GM21360 (cell line): ENCODE measurements at regions not wholly inside any gene's neighbourhood (a gene's known extent, or its start where the extent isn't known, plus 50 kb on each side); places are given as distances from the start of the nearest gene placed in this dataset.

Source experiments
- ATAC-seq: cut with Tn5 transposase; IDR thresholded peaks from one replicate; pipeline ENCODE4 v1.9.1; 2021; ENCODE audit warnings: mild to moderate bottlenecking, moderate library complexity; ENCODE audit not compliant: unreplicated experiment

DNA sequence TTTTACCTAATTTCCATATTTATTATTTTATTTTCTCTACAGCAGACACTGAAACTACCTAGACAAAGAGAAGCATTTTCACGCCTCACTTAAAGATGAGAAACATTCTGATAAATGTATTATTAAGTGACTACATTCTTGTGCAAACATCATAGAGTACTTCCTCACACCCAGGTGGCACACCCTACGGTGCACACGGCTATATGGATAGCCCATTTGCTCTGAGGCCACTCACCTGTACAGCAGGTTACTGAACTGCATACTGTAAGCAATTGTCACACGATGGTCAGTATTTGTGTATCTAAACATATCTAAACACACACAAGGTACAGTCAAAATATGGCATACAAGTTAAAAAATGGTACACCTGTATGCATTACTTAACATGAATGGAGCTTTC is 481.4 kb downstream of the CMPK2 start:
- no peak for ATAC-seq

DNA sequence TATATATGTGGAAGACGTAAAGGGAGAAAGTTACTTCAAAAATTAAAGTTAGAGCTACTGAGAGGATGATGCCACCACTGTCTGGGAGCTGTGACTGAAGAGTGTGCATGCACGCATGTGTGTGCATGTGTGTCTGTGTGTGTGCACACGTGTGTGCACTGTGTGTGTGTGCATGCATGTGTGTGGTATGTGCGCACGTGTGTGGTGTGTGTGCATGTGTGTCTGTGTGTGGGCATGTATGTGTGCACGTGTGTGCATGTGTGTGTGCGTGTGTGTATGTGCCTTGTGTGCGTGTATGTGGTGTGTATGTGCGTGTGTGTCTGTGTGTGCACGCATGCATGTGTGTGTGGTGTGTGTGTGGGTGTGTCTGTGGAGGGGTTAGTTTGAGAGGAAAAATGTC is 473.4 kb downstream of the CMPK2 start:
- ATAC-seq: no peak

DNA sequence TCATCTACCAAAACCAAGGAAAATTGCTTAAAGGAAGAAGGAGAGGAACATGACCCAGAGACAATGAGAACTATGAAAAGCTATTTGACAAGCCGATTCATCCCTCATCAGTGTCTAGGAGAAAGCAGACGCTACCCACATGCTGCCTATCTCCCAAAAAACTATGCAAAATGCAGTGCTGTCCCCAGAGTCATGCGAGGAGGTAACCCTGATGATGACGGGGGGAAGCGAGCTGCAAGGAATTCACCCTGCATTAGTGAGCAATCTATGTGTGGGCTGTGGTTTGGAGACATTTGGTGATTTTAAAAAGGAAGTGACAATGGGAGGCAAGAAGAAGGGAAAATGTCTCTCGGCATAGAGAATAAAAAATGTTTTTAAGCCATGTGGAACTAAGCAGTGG is 472.7 kb downstream of the CMPK2 start:
- no peak for ATAC-seq

DNA sequence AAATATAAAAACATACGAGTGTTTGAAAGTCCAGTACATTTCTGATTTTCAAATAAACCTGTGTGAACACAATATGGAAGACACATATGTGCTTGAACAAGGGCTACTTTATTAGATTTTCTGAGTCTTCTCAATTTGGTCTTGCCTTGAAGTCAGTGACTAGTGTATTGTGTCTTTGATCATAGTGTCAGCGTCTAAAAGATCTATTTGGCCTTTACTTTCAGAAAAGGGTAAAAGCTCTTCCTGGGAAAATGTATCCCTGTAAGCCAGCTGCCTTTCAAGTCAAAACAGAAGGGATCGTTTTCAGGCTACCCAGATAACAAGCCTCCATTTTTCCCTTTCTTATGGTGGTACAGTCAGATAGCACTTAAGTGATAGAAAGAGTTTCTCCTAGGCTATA is 471.9 kb downstream of the CMPK2 start:
- ATAC-seq: no peak

DNA sequence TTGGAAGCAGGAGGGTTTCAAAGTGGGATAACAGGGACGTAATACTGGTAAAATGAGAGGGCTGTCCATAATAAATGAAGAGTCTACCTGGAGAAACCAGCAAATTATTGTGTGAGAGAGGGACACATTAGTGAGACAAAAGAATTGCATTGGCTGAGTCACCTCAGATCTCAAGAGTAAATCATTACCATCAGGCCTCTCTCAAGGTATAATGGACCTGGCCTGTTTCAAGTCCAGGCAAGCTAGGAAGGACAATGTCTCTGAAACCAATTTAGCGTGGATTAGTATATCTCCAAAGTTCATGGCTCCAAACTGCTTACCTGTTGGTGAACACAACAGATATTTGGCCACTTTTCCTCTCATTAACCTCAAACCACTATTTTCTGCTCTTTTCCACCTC is 471.4 kb downstream of the CMPK2 start:
- ATAC-seq: no peak

DNA sequence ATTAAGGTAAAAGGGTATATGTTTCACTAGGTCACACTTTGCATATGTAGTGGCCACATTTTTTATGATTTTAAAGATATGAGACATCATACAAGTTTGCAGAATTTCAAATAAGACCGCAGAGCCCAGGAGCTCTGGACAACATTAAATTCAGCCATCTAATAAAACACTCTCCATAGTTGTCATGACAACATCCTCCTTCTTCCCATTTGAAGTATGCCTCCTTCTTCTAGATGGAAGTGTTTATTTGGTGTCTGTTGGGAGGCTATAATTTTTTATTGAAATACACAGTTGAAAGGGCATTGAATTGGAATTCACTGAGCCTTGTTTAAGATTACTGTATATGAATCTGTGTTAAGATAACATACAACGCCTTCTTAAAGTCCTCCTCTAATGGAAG is 467.3 kb downstream of the CMPK2 start:
- no peak for ATAC-seq

DNA sequence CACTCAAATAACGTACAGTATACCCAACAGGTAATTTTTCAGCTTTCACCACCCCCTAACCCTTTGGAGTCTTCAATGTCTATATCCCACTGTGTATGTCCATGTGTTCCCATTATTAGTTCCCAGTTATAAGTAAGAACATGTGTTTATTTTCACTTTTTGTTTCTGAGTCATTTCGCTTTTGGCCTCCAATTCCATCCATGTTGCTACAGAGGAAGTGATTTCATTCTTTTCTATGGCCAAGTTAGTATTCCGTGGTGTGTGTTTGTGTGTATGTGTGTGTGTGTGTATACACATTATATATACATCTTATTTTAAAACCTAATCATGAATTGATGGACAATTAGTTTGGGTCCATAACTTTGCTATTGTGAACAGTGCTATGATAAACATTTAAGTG is 464.4 kb downstream of the CMPK2 start:
- no peak for ATAC-seq

DNA sequence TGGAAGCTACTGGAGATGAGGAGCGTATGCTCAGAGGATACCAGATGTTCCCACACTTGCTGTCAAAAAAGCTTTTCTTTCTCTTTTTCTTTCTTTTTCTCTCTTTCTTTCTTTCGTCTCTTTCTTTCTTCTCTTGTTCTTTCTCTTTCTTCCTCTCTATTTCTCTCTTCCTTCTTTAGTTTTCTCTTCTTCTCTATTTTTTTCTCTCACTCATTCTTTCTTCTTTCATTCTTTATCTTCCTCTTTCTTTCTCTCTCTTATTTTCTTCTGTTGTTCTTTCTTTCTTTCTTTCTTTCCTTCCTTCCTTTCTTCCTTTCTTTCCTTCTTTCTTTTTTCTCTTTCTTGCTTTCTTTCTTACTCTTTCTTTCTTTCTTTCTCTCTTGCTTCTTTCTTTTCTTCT is 457.6 kb downstream of the CMPK2 start:
- no peak for ATAC-seq

DNA sequence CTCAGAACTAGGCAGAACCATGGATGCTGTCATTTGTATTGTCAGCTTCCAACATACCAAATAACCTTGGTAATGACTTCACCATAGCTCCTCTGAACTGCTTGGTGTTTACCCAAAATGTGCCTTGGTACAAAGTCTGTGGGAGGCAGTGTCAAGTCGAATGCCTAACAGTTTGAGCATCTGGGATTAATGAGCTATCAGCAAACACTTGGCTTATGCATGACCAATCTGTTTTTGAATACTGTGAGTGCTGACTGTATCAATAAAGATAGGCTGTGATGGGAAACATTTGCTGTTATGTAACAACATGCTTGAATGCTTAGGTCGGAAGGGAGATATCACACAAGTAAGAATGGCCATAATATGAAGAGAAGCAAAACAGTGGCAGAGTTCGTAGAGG is 455.4 kb downstream of the CMPK2 start:
- ATAC-seq: no peak

DNA sequence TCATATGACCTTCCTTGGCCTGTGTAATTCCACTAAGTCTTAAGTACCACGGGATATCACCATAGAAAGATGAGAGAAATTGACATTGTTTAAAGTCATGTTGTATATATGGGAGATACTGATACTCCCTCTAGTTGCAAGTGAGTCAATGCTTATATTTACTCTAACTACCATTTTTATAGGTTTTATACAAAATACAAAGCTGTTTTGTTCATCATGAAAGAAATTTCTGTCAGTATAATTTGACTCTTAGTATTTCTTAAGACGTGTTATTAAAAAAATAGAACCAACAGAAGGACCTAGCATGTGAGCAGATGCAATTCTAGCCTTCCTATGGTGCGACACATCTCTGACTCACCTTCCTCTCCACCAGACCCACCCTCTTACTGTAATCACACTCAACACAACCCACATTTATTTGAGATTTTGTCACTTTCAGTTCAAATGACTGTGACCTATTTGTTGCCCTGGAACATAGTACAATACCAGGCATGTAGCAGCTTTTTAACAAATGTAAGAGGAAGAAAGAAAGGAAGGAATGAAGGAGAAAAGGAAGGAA is 453.1 kb downstream of the CMPK2 start:
- no peak for ATAC-seq

DNA sequence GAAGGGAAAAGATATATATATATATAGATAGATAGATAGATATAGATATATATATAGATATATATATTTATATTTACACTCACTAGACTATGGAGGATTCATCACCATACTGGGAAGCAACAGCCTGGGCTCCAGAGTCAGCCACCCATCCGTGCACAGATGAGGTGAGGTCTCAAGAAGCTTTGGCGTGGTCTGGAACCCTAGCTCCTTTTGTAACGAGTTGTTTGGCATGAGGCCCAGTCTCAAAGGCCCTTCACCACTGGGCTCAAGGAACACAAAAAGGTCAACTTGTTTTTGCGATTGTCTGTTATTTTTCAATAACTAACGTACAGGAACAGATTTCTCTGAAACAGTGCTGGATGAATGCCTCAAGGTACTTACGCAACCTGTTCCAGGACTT is 448.7 kb downstream of the CMPK2 start:
- no peak for ATAC-seq

DNA sequence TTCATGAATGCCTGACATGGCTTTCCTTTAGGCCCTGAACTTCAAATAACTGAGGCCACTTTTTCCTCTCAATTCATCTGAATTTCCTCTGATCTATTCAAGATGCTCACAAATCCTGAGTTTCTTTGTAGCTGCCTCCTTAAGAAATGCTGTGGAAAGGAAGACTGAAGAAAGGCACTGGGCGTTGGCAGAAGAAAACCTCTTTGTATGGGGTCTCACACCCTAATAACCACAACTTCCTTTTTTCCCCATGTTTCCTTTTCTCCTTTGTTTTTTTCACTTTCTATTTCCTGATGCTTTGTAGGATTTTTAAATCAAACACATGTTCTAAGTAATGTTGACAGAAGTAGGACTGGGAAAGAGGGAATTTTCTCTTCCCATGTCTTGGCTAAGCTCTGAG is 447.4 kb downstream of the CMPK2 start:
- ATAC-seq: no peak

DNA sequence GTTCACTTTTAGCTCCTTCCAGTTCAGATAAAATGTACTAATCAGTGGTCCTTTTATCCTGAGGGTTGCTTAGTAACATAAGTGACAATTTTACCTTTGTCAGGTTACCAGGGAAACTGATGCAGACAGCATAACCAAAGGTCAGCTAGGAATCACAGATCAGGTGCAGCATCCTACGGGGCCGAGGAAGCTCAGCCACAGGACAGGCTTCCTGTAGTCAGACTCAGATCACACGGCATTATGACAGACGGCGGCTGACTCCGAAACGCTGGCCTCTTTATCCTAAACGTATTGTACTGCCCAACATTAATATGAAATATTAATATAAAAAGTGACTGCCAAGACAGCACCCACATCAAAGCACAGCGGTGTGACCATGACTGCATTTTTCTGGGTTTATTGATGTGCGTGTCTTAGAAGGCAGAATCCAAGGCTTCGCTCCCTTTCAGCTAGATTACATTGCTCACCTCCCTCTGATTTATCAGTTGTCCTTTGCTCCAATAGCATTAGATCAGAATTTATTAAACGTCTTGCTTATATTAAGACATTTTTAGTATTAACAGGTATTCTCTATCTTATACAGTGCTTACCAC is 444.5 kb downstream of the CMPK2 start:
- ATAC-seq: no peak

DNA sequence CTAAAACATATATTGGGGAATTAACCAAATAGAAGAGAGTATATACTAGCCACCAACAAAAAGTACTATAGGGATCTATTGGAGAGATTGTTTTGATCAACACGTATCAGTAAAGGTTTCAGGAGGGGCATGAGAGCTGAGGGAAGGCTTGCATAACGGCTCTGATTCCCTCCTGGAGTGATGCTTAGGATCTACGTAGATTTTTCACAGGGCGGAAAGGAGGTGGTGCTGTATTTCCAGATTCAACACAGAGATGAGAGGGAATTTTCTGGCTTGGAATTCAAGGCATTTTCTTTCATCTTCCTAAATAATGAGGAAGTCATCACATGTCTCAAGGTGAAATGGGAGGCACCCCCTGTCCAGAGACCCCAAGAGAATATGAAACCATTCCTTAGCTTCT is 443.8 kb downstream of the CMPK2 start:
- no peak for ATAC-seq

DNA sequence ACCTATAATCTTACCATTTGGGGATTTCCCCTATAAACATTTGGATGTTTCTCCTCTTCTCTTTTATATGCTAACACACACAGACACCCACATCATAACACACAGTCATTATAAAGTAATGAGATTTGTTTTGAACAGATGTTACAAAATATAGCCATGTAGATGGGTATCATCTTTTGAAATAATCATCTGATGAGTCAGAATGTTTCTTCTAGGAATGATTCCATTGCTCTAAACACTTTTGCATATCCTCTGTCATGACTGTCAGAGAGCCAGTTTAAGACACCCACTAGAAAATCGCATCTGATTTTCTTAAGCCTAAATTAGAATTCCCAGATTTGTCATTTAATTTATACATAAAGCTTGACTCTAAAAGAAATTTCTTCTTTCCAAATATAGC is 442.6 kb downstream of the CMPK2 start:
- ATAC-seq: no peak

DNA sequence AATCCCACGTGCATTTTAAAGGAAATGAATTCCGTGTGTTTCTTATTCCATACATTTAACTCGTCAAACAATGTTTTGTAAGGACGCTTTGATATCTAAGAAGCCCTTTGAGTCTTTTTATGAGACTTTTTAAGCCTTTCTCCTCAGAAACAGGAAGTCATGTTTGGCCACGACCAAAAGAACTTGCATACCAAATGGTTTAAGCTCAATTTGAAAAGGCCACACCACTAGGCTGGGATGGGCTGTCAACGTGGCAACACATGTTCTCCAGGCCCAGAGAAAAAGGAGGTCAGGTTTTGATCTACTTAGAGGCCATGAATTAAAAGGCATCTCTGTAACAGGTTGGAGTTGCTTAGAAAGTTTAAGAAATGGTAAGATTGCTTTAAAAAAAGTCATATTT is 441.8 kb downstream of the CMPK2 start:
- ATAC-seq: no peak

DNA sequence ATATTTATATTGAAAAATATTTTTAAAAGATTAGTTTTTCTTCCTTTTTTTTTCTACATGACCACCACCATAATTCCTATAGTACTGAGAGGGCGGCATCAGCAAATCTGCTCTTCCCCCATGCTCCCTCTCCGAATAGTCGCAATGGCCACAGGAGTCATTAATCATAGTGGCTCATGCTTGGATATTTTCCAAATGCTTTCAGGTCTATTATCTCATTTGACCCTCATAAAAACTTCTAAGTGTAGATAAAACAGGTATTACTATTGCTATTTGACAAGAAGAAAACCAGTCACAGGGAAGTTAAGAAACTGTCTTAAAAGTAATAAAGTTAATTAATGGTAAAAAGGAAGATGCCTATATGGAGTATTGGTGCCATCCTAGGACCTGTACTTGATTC is 440.7 kb downstream of the CMPK2 start:
- no peak for ATAC-seq

DNA sequence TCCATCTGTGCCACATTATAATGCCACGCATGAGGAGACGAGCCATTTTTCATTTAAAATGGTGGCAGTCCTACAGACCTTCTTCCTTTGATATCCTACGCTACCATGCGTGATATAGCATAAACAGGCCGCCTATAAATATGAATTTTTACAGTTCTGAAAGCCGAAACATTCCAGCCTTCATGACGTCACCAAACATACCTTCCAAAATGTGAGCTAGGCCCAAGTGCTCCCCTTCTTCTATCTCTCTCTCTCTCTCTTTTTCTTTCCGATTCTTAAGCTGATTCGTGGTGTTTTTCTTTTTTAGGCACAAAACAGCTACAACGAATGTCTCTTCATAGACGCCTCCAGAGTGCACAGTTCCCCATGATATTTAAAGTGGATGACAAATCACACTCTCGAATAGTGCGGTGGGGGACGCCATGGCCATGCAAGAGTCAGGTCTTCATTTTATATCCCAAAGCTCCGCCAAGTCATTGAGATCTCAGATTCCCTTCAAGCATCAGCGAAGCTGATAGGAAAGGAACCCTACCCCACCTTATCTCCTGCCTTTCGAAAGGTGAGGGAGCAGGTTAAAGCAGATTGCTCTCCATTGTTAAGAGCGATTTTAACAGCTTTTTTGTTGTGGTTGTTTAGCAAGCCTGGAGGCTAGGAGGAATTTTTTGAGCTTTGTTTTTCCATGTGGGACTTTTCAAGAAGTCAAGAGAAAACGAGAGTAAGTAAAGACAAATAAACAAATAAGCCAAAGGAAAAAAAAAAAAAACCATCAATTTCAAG is 436.3 kb downstream of the CMPK2 start:
- ATAC-seq: no peak

DNA sequence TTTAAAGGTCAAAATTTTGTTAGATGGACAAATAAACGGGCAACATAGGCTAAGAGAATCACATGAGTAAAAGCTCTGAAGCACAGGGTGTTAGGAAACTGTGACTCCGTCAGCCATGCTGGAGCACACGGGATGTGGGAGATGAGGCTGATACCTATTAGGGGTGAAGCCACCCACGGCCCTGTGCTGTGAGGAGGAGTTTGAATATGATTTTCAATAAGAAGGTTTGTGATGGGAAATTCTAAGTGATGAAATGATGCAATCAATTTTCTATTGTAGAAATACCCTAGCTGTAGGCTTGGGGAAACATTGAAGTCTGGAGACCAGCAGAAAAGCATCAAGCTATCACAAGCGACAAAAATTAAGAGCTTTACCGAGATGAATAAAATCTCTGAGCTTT is 431.3 kb downstream of the CMPK2 start:
- ATAC-seq: no peak

DNA sequence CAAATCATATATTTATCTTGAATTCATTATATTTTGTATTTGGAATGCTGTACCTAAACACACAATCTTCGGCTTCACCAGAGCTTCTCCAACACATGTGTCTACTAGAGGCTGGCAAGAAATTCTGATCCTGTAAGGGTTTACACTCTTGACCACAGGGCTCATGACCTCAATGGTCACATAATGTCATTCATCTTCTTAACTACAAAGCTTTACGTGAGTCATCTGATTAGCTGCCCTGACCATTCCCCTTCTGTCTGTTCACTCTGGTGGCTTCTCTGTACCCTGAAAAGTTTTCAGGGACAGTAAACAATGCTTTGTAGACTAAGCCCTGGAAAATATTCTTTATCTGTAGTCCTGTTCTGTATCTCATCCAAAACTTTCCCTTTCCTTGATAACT is 423.9 kb downstream of the CMPK2 start:
- ATAC-seq: no peak

DNA sequence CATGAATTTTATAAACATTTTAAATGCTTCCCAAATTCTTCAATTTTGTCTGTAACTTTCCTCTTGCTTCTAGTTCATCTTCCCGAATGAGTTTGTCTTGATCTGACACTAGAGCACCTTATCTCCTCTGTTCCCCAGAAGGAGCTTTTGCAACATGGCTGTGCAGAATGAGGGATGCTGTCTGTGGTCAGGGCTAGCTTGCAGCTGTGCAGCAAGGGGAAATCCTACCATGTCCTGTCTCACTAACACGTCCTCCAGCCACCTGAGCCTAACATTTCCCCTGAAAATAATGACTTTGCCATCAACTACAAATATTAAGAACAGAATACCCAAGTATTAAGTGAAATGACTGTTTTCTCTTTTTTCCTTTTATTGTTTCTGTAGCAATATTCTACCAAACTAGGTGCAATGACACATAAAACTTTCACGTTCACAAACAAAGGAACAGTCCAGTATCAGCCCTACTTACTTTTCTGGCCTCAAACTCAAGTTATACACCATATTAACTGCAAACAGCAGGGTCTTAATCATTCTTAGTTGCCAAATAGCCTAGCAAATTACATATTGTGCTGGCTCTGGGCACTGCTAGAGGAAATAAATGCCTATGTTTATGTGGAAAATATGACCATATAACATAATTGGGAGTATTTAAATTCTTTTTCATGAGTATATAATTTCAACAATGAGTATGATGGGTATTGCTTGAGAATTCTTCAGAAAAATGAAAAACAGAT is 423.3 kb downstream of the CMPK2 start:
- peak; percentile 57 for ATAC-seq
